ENCODE measurements at regions not wholly inside any gene's neighbourhood (a gene's known extent, or its start where the extent isn't known, plus 50 kb on each side); places are given as distances from the start of the nearest gene placed in this dataset.
"Not testable (repeated sequence)": the region's sequence is repeated elsewhere in the genome, so short reads cannot be mapped to it uniquely, and the experiment has no call there.

- no peak for ATAC-seq
These were observed 161.9 kb downstream of the URI1 start for GRCh38 chr19:30103981-30104380.

- no peak for ATAC-seq
These were observed 163.3 kb downstream of the URI1 start for GRCh38 chr19:30105316-30105715.

GRCh38 chr19:30105727-30106126, 163.7 kb downstream of the URI1 start:
- ATAC-seq, result no peak

- ATAC-seq, result no peak
These were observed 164.5 kb downstream of the URI1 start for GRCh38 chr19:30106417-30107095.

- no peak for ATAC-seq
These were observed 165.2 kb downstream of the URI1 start for GRCh38 chr19:30107251-30107650.

- ATAC-seq, result no peak
These were observed 167.5 kb downstream of the URI1 start for GRCh38 chr19:30109565-30109964.

GRCh38 chr19:30111021-30111855, 169.2 kb downstream of the URI1 start:
- no peak for ATAC-seq

GRCh38 chr19:30112171-30112570, 170.1 kb downstream of the URI1 start:
- no peak for ATAC-seq

- ATAC-seq, result no peak
These were observed 170.6 kb downstream of the URI1 start for GRCh38 chr19:30112666-30113065.

GRCh38 chr19:30113186-30113585, 171.1 kb downstream of the URI1 start:
- ATAC-seq, result no peak

- not testable (repeated sequence) for ATAC-seq
These were observed 172.1 kb downstream of the URI1 start for GRCh38 chr19:30114095-30114494.

GRCh38 chr19:30115947-30116346, 173.9 kb downstream of the URI1 start:
- ATAC-seq, result no peak

GRCh38 chr19:30116530-30116929, 174.5 kb downstream of the URI1 start:
- no peak for ATAC-seq

GRCh38 chr19:30116984-30117555, 175.0 kb downstream of the URI1 start:
- ATAC-seq, result no peak

- ATAC-seq, result no peak
These were observed 175.7 kb downstream of the URI1 start for GRCh38 chr19:30117636-30118145.

GRCh38 chr19:30118221-30118620, 176.2 kb downstream of the URI1 start:
- ATAC-seq, result no peak

- no peak for ATAC-seq
These were observed 176.7 kb downstream of the URI1 start for GRCh38 chr19:30118760-30119159.

- no peak for ATAC-seq
These were observed 177.3 kb downstream of the URI1 start for GRCh38 chr19:30119180-30119908.

- ATAC-seq, result no peak
These were observed 178.9 kb downstream of the URI1 start for GRCh38 chr19:30120860-30121484.

GRCh38 chr19:30122431-30122830, 180.4 kb downstream of the URI1 start:
- ATAC-seq, result no peak

GRCh38 chr19:30123119-30123518, 181.1 kb downstream of the URI1 start:
- ATAC-seq, result no peak

GRCh38 chr19:30123611-30124010, 181.6 kb downstream of the URI1 start:
- ATAC-seq, result no peak
